GM13977 (cell line): ENCODE measurements at regions not wholly inside any gene's neighbourhood (a gene's known extent, or its start where the extent isn't known, plus 50 kb on each side); places are given as distances from the start of the nearest gene placed in this dataset.

Experiments used
- DNase-seq: peaks from one replicate; pipeline ENCODE4 v3.0.0; 2012; ENCODE audit warnings: low spot score
- CTCF ChIP-seq: IDR thresholded peaks from 2 replicates; pipeline ENCODE4 v1.5.1; 2012; ENCODE audit warnings: mild to moderate bottlenecking, control low read depth; ENCODE audit not compliant: insufficient read depth; ENCODE audit errors: extremely low read depth, missing control alignments
- in situ Hi-C: fragments of 300-500 bp; cut with MboI; formaldehyde crosslinking; loops from one replicate; pipeline ENCODE4 v1.12.0; 2022; ENCODE audit warnings: low sequenced_read_pairs, low pct_unique_long_range_greater_than_20kb, mixed read lengths, inconsistent platforms; ENCODE audit not compliant: unreplicated experiment

GRCh38 chr2:57776916-57777315, 269.7 kb upstream of the VRK2 start:
- no peak for DNase-seq
- no peak for TF ChIP-seq CTCF
- in situ Hi-C loops = no loop called here

- in situ Hi-C loops = no loop called here
Observed at GRCh38 chr2:57782587-57782986, 264.0 kb upstream of the VRK2 start.

GRCh38 chr2:57793310-57793709, 253.3 kb upstream of the VRK2 start:
- TF ChIP-seq CTCF = no peak
- in situ Hi-C loops = no loop called here
- no peak for DNase-seq

More at GRCh38 chr2:57782587-57782986, 264.0 kb upstream of the VRK2 start:
- DNase-seq = no peak
- TF ChIP-seq CTCF = no peak

- in situ Hi-C loops = no loop called here
- DNase-seq = no peak
- TF ChIP-seq CTCF = no peak
Observed at GRCh38 chr2:57796527-57796926, 250.1 kb upstream of the VRK2 start.

- in situ Hi-C loops = no loop called here
- no peak for DNase-seq
Observed at GRCh38 chr2:57798346-57798745, 248.3 kb upstream of the VRK2 start.

GRCh38 chr2:57802243-57802642, 244.4 kb upstream of the VRK2 start:
- in situ Hi-C loops = no loop called here
- TF ChIP-seq CTCF = no peak
- DNase-seq = no peak

More at GRCh38 chr2:57798346-57798745, 248.3 kb upstream of the VRK2 start:
- TF ChIP-seq CTCF = no peak

GRCh38 chr2:57804971-57805370, 241.6 kb upstream of the VRK2 start:
- no peak for TF ChIP-seq CTCF
- in situ Hi-C loops = no loop called here

More at GRCh38 chr2:57804971-57805370, 241.6 kb upstream of the VRK2 start:
- DNase-seq = no peak
